Memory B cell (primary cell): ENCODE measurements at regions not wholly inside any gene's neighbourhood (a gene's known extent, or its start where the extent isn't known, plus 50 kb on each side); places are given as distances from the start of the nearest gene placed in this dataset.

Experiments used
- ATAC-seq: fragments of 150-1000 bp; cut with Tn5 transposase; 2 replicates; pipeline ENCODE4 v1.10.0; 2021; ENCODE audit warnings: low read depth, mild to moderate bottlenecking, moderate library complexity
- DNase-seq, 2 donors: peaks; one replicate each; pipeline ENCODE4 v3.0.0; 2022; ENCODE audit warnings: low spot score in 2 of 2
- H3K27ac Mint-ChIP-seq: one replicate; pipeline ENCODE4 v1.8.0; 2022; ENCODE audit warnings: mild to moderate bottlenecking, moderate library complexity, mixed read lengths
- H3K27me3 Mint-ChIP-seq: one replicate; pipeline ENCODE4 v1.8.0; 2022; ENCODE audit warnings: mixed read lengths
- H3K36me3 Mint-ChIP-seq: one replicate; pipeline ENCODE4 v1.8.0; 2022; ENCODE audit warnings: mild to moderate bottlenecking, mixed read lengths
- H3K4me1 Mint-ChIP-seq: one replicate; pipeline ENCODE4 v1.8.0; 2022; ENCODE audit warnings: mixed read lengths
- H3K4me3 Mint-ChIP-seq: one replicate; pipeline ENCODE4 v1.8.0; 2022; ENCODE audit warnings: mild to moderate bottlenecking, moderate library complexity, mixed read lengths
- H3K9me3 Mint-ChIP-seq: one replicate; pipeline ENCODE4 v1.8.0; 2022; ENCODE audit warnings: mixed read lengths

DNA sequence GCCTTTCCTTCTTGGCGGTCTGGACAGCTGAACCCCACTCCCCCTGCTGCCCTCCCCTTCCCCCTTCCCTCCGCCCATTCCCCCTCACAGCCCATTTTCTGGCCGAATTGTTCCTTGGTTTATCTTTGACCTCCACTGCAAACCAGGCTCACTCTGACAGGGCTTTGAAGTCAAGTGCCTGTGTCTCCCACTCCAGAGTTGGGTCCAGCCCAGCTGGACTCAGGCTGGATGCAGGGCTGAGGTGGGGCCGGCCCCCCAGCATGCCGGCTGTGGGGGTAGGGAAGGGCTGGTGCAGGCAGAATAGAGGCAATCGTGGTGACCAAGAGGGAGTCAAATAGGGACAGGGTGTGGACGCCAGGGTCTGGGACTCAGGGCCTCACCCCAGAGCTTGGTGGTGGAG is 57.0 kb upstream of the MRPS22 start:
- no peaks in the 10 kb centered on the region for H3K9me3 Mint-ChIP-seq
- DNase-seq (no peak), ATAC-seq (no peak)
- no peaks in the 10 kb centered on the region for H3K27me3 Mint-ChIP-seq
- no peak overlapping the region for H3K4me3 Mint-ChIP-seq
- H3K4me1 Mint-ChIP-seq, result no peaks in the 10 kb centered on the region
- H3K36me3 Mint-ChIP-seq, result no peaks in the 10 kb centered on the region
- no peak overlapping the region for H3K27ac Mint-ChIP-seq

DNA sequence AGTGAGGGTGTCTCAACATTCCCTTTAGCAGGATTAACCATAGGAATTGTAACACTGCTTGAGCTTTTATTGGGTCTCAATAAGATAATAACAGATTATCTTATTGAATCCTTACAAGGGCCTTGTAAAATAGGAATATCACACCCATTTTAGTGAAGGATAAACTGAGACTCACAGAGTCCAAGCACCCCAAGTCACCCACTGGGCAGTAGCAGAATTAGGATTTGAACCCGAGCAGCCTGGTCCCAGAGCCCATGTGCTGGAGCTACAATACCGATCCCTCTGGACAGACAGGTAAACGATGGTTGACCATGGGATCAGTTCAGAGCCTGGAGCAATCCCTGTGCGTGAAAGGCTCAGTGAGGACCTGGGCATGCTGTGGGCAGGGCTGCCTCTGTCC is 56.3 kb upstream of the MRPS22 start:
- no peaks in the 10 kb centered on the region for H3K27me3 Mint-ChIP-seq
- DNase-seq, result no peak
- H3K4me1 Mint-ChIP-seq, result no peaks in the 10 kb centered on the region

DNA sequence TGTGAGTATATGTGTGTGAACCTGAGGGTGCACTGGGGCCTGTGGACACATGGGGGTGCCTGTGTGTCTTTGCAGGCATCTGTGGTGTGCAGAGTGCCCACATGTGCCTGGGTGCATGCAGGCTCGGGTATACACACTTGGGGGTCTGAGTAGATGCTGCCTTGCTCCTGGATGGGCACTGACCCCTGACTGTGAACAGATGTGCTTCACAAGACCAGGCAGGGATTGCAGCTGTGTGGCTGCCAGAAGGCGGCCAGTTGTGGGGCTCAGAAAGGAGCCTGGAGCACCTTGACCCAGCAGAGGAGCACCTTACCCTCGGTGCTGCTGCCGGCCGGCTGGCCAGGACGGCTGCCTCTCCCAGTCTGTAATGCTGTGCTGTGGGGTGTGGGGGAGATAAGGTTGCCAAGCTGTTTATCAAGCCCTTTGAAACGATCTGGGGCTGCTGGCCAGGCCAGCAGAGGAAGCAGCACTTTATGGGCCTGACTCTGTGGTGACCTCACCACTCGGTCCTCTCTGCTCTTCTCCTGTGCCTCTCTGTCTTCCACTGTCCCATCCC is 55.5 kb upstream of the MRPS22 start:
- Mint-ChIP-seq H3K4me3 (no peak overlapping the region), H3K27ac (no peak overlapping the region), H3K27me3 (no peaks in the 10 kb centered on the region), H3K4me1 (no peaks in the 10 kb centered on the region), H3K36me3 (no peaks in the 10 kb centered on the region), H3K9me3 (no peaks in the 10 kb centered on the region)
- DNase-seq (no peak), ATAC-seq (no peak)

More for the DNA sequence above, 56.3 kb upstream of the MRPS22 start:
- ATAC-seq, result no peak
- Mint-ChIP-seq H3K9me3 (no peaks in the 10 kb centered on the region), H3K27ac (no peak overlapping the region), H3K36me3 (no peaks in the 10 kb centered on the region), H3K4me3 (no peak overlapping the region)

DNA sequence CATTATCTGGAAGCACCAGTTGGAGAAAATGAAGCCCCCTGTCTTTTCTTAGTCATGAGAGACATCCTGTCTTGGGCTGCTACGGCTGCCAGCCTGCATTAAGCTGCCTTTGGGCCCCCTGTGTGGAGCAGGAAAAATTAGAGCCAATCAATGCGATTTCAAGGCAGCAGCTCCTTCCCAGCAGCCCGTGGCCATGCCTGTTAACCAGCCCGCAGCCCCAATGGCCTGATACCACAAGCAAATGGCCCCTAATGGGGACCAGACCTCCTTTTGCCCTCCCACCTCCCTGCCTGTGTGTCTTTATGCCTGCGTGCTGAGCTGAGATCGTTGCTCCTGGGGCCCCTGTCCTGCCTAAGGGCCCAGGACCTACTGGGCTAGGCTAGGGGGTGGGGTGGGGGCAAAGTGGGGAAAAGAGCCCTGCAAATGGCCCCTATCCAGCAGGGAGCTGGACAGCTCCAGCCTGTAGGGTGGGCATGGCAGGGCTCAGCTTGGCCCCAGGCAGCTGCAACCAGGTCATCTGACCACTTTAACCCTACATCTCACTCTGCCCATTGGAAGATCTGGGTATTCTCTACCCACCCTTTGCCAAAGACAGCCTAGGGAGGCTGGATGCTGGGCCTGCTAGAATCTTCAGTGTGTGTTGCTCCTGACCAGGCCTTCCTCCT is 53.8 kb upstream of the MRPS22 start:
- Mint-ChIP-seq H3K36me3 (no peaks in the 10 kb centered on the region), H3K4me3 (no peak overlapping the region), H3K4me1 (no peaks in the 10 kb centered on the region), H3K9me3 (no peaks in the 10 kb centered on the region), H3K27me3 (no peaks in the 10 kb centered on the region), H3K27ac (no peak overlapping the region)
- ATAC-seq, result no peak
- DNase-seq, result no peak

DNA sequence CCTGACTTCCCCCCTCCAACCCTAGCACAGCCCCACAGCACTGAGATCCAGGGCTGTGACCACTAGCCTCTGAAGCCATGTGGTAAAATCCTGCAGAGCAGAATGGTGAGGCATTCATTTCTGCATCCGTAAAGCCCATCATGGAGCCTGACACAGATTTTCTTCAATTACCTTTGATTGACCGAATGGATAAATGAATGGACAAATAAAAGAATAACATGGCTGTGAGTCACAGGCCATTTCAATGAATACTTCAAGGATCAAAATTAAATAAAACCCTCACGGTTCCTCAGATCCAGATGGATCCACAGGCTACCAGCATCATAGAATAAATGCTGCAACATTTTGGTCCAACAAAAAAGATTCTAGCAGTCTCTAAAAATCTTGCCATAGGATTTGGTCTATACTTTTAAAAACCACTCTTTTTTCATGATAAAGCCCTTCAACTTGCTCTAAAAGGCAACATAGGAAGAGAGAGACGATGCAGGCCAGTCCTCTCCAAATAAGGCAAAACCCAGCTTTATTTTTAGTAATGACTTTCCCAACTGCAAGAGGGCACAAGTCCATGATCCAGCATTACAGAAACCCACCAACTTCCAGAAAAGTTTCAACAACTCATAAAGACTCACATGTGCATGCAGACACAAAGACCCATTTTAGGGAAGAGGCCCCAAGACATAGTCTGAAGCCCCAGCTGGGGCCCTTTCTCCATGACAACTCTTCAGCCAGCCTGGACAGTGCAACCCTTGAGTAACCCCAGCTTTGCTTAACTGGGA is 52.4 kb upstream of the MRPS22 start:
- H3K27me3 Mint-ChIP-seq, result no peaks in the 10 kb centered on the region
- H3K36me3 Mint-ChIP-seq, result no peaks in the 10 kb centered on the region
- DNase-seq, result no peak
- no peak overlapping the region for H3K27ac Mint-ChIP-seq
- H3K4me3 Mint-ChIP-seq, result no peak overlapping the region
- H3K9me3 Mint-ChIP-seq, result no peaks in the 10 kb centered on the region
- ATAC-seq, result no peak
- H3K4me1 Mint-ChIP-seq, result no peaks in the 10 kb centered on the region

DNA sequence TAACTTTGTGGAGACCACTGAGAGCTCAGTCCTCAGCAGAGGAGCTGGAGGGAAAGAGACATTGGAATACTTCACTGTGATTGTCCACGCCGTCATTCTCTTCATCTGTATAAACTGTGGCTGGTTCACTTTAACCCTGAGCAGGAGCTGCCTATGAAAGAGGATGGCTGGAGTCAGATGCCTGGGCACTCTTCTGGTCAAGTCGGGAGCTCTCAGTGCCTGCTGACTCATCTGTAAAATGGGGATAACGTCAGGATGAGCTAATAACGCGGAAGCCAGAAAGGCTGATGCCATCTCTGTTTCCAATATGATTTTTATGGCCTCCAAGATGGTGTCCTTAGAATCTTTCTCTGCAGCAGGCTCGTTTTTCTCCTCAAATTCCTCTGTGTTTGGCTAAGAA is 51.6 kb upstream of the MRPS22 start:
- Mint-ChIP-seq H3K27me3 (peaks cover 2% of the 10 kb centered on the region), H3K36me3 (no peaks in the 10 kb centered on the region), H3K4me1 (no peaks in the 10 kb centered on the region), H3K9me3 (no peaks in the 10 kb centered on the region), H3K27ac (no peak overlapping the region), H3K4me3 (no peak overlapping the region)
- no peak for ATAC-seq
- DNase-seq, result no peak

DNA sequence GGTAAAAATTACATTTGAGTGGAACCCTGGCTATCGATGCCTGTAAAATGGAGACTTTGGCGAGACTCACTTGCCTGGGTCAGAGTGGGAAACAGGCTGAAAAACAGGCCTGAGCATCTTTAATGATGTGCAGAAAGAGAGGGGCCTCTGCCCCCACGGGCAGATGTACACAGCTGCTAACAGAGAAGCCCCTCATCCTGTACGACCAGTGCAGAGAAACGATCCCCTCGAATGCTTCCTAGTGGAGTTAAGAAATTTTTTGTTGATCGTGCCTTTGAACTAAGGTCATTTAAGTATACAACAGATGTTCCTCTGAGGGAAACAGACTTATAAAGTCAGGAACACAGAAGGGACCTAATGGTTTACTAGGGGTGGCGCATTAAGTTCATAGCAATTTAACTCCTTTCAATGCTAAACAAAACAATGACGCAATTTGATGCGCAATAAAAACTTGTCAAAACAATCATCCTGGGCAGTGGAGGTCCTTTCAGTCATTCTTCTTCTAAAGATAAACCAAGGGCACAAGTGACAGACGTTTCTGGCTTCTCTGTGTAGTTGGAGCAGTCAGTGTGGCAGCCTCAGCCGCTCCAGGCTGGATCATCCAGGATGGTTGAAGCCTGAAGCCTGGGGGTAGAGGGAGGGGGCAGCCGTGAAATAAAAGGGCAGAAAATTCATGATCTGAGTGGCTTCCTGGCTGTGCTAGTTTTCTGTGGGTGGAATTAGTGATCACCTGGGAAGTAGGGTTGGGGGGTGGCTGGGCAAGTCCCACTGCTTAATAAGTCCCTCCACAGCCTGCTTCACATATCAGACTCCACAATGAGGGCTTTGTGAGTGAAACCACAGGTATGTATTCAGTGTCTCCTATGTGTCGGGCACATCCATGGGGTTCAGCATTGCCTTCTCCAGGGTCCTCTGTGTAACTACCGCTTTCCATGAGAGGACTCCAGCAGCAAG is 50.8 kb upstream of the MRPS22 start:
- H3K27ac Mint-ChIP-seq, result no peak overlapping the region
- ATAC-seq (no peak), DNase-seq (no peak)
- H3K27me3 Mint-ChIP-seq, result peaks cover 2% of the 10 kb centered on the region
- no peaks in the 10 kb centered on the region for H3K9me3 Mint-ChIP-seq
- H3K4me3 Mint-ChIP-seq, result no peak overlapping the region
- no peaks in the 10 kb centered on the region for H3K4me1 Mint-ChIP-seq
- no peaks in the 10 kb centered on the region for H3K36me3 Mint-ChIP-seq

DNA sequence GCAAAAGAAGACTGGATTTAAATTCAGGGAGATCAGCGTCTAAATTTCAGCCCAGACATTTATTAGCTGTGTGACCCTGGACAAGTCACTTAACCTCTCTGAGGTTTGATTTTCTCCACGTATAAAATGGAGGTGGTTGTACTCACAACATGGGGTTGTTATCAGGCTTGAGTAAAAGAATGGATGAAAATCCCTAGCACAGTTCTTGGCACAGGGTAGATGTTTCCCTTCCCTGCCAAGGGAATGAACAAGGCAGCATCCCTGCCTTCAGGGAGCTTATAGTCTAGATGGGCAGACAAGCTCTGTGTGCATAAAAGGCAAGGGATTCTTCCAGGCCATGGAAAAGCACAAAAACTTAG is 50.2 kb upstream of the MRPS22 start:
- no peak for ATAC-seq
- Mint-ChIP-seq H3K4me3 (no peak overlapping the region), H3K27ac (no peak overlapping the region), H3K4me1 (no peaks in the 10 kb centered on the region), H3K27me3 (peaks cover 2% of the 10 kb centered on the region), H3K36me3 (no peaks in the 10 kb centered on the region), H3K9me3 (no peaks in the 10 kb centered on the region)
- DNase-seq, result no peak
